Neural cell (in vitro differentiated cells): ENCODE measurements at regions not wholly inside any gene's neighbourhood (a gene's known extent, or its start where the extent isn't known, plus 50 kb on each side); places are given as distances from the start of the nearest gene placed in this dataset.

Source experiments
- H2AFZ ChIP-seq: fragments of 200-600, 300-800 bp; sonication (generic), shearing (Covaris generic); 2 replicates; pipeline ENCODE4 v1.6.0; 2014; ENCODE audit warnings: low read depth, mild to moderate bottlenecking, antibody characterized with exemption, low read length, moderate library complexity
- H3F3A ChIP-seq: fragments of 200-600 bp; shearing (Covaris generic); 2 replicates; pipeline ENCODE4 v1.6.1; 2016; ENCODE audit warnings: mild to moderate bottlenecking, moderate library complexity, mixed read lengths, antibody characterized with exemption, low read length; ENCODE audit not compliant: insufficient read depth, poor library complexity, severe bottlenecking
- H3K27ac ChIP-seq: fragments of 200-600, 300-800 bp; sonication (generic), shearing (Covaris generic); 2 replicates; pipeline ENCODE4 v1.5.1; 2014; ENCODE audit warnings: mild to moderate bottlenecking, low read length, moderate library complexity
- H3K27me3 ChIP-seq: fragments of 300-800, 200-600 bp; sonication (generic), shearing (Covaris generic); 2 replicates; pipeline ENCODE4 v1.6.0; 2014; ENCODE audit warnings: mild to moderate bottlenecking, low read depth, low read length, moderate library complexity; ENCODE audit not compliant: insufficient read depth
- H3K36me3 ChIP-seq: fragments of 300-800, 200-600 bp; sonication (generic), shearing (Covaris generic); 2 replicates; pipeline ENCODE4 v1.5.1; 2014; ENCODE audit warnings: mild to moderate bottlenecking, antibody characterized with exemption, low read length, moderate library complexity; ENCODE audit not compliant: insufficient read depth
- H3K4me2 ChIP-seq: fragments of 300-800, 200-600 bp; sonication (generic), shearing (Covaris generic); 2 replicates; pipeline ENCODE4 v1.6.0; 2014; ENCODE audit warnings: mild to moderate bottlenecking, low read length
- H3K4me3 ChIP-seq: fragments of 300-800, 200-600 bp; sonication (generic), shearing (Covaris generic); 2 replicates; pipeline ENCODE4 v1.5.1; 2014; ENCODE audit warnings: mild to moderate bottlenecking, low read length, moderate library complexity
- H3K79me2 ChIP-seq: fragments of 200-600 bp; shearing (Covaris generic); replicated peaks from 2 replicates; pipeline ENCODE4 v1.6.0; 2014; ENCODE audit warnings: mild to moderate bottlenecking, low read length, moderate library complexity; ENCODE audit not compliant: insufficient read depth
- H3K9ac ChIP-seq: fragments of 300-800, 200-600 bp; sonication (generic), shearing (Covaris generic); 2 replicates; pipeline ENCODE4 v1.6.1; 2016; ENCODE audit warnings: mild to moderate bottlenecking, low read length, mixed read lengths
- H3K9me2 ChIP-seq: fragments of 200-600 bp; shearing (Covaris generic); 2 replicates; pipeline ENCODE4 v1.6.1; 2016; ENCODE audit warnings: mild to moderate bottlenecking, low read length, mixed read lengths; ENCODE audit not compliant: insufficient read depth
- H3K9me3 ChIP-seq: fragments of 200-600, 300-800 bp; sonication (generic), shearing (Covaris generic); 2 replicates; pipeline ENCODE4 v1.6.1; 2016; ENCODE audit warnings: mild to moderate bottlenecking, mixed run types, low read length, moderate library complexity, mixed read lengths
- H4K20me1 ChIP-seq: fragments of 200-600 bp; shearing (Covaris generic); 2 replicates; pipeline ENCODE4 v1.6.1; 2016; ENCODE audit warnings: mild to moderate bottlenecking, mixed run types; ENCODE audit not compliant: insufficient read depth
- EP300 ChIP-seq: fragments of 450-650 bp; conservative IDR thresholded peaks from 2 replicates; pipeline ENCODE4 v1.6.1; 2014; ENCODE audit warnings: antibody characterized with exemption, mild to moderate bottlenecking, moderate library complexity; ENCODE audit not compliant: poor library complexity, severe bottlenecking
- EZH2 ChIP-seq: fragments of 200-600, 300-800 bp; shearing (Covaris generic), sonication (generic); IDR thresholded peaks from 2 replicates; pipeline ENCODE4 v1.6.1; 2014; ENCODE audit warnings: antibody characterized with exemption, low read length, borderline replicate concordance, mild to moderate bottlenecking; ENCODE audit not compliant: insufficient read depth, poor library complexity, severe bottlenecking
- MXI1 ChIP-seq: fragments of 450-650 bp; conservative IDR thresholded peaks from 2 replicates; pipeline ENCODE4 v1.6.1; 2014; ENCODE audit warnings: antibody characterized with exemption, mild to moderate bottlenecking; ENCODE audit not compliant: poor library complexity, severe bottlenecking
- POLR2AphosphoS5 ChIP-seq: IDR thresholded peaks from 2 replicates; pipeline ENCODE4 v1.6.1; 2012
- RAD21 ChIP-seq: fragments of 450-650 bp; conservative IDR thresholded peaks from 2 replicates; pipeline ENCODE4 v1.6.1; 2014; ENCODE audit warnings: antibody characterized with exemption, mild to moderate bottlenecking, moderate library complexity
- SMC3 ChIP-seq: fragments of 450-650 bp; conservative IDR thresholded peaks from 2 replicates; pipeline ENCODE4 v1.6.1; 2014; ENCODE audit warnings: antibody characterized with exemption, mild to moderate bottlenecking, moderate library complexity; ENCODE audit not compliant: poor library complexity
- TAF1 ChIP-seq: IDR thresholded peaks from 2 replicates; pipeline ENCODE4 v1.6.1; 2012; ENCODE audit warnings: low read depth
- TF ChIP-seq, protein P1 (sequence below): IDR thresholded peaks from 2 replicates; pipeline ENCODE4 v1.6.1; 2012; ENCODE audit warnings: borderline replicate concordance
- TF ChIP-seq, protein P2 (sequence below): fragments of 450-650 bp; IDR thresholded peaks from 2 replicates; pipeline ENCODE4 v1.5.1; 2014; ENCODE audit warnings: antibody characterized with exemption, mild to moderate bottlenecking, moderate library complexity; ENCODE audit not compliant: poor library complexity, severe bottlenecking

DNA sequence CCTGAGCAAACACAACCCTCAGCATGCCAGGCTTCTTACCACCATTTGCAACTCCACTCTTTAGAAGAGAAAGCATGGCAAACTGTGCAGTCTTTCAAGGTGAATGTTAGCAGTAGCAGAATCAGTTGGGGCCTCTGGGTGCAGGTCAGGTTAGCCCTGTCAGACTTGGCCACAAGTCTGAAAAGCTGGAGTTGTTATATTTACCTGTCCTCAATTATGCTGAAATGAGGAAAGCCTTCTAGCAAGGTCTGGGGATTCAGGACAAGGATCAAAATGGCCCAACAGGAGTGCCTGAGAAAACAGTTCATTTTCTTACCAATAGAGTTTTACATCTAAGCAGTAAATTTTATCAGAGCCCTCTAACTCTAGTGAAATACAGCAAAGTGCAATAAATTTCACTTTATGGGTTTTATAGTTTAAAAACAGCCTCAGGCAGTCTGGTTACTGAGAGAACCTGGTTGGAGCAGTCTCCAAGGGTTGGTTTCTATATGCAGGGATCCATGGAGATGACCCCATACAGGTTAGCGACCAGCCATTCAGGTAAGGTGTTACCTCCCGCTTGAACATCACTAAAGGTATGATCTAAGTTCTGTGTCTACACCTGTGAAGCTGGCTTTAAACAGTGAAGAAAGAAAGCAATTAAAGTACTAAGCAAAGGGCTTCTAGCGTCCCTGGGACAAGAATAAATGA is 212.5 kb upstream of the MPPED2 start:
- H3K9me2 ChIP-seq: no peaks in the 10 kb centered on the region
- no peaks in the 10 kb centered on the region for H3F3A ChIP-seq
- no peak overlapping the region for H3K27ac ChIP-seq
- H3K9me3 ChIP-seq: no peaks in the 10 kb centered on the region
- H4K20me1 ChIP-seq: no peaks in the 10 kb centered on the region
- no peaks in the 10 kb centered on the region for H3K36me3 ChIP-seq
- H3K27me3 ChIP-seq: no peaks in the 10 kb centered on the region
- no peak overlapping the region for H3K4me3 ChIP-seq
- H3K4me2 ChIP-seq: no peak overlapping the region
- H3K9ac ChIP-seq: no peak overlapping the region
- H3K79me2 ChIP-seq: no peaks in the 10 kb centered on the region
- TF ChIP-seq, protein P1, sequence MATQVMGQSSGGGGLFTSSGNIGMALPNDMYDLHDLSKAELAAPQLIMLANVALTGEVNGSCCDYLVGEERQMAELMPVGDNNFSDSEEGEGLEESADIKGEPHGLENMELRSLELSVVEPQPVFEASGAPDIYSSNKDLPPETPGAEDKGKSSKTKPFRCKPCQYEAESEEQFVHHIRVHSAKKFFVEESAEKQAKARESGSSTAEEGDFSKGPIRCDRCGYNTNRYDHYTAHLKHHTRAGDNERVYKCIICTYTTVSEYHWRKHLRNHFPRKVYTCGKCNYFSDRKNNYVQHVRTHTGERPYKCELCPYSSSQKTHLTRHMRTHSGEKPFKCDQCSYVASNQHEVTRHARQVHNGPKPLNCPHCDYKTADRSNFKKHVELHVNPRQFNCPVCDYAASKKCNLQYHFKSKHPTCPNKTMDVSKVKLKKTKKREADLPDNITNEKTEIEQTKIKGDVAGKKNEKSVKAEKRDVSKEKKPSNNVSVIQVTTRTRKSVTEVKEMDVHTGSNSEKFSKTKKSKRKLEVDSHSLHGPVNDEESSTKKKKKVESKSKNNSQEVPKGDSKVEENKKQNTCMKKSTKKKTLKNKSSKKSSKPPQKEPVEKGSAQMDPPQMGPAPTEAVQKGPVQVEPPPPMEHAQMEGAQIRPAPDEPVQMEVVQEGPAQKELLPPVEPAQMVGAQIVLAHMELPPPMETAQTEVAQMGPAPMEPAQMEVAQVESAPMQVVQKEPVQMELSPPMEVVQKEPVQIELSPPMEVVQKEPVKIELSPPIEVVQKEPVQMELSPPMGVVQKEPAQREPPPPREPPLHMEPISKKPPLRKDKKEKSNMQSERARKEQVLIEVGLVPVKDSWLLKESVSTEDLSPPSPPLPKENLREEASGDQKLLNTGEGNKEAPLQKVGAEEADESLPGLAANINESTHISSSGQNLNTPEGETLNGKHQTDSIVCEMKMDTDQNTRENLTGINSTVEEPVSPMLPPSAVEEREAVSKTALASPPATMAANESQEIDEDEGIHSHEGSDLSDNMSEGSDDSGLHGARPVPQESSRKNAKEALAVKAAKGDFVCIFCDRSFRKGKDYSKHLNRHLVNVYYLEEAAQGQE: no peak
- no peak for TF ChIP-seq POLR2AphosphoS5
- no peak for TF ChIP-seq EZH2
- TF ChIP-seq SMC3: no peak
- TF ChIP-seq RAD21: no peak
- no peak for TF ChIP-seq EP300
- TF ChIP-seq TAF1: no peak
- no peak for TF ChIP-seq MXI1
- TF ChIP-seq, protein P2, sequence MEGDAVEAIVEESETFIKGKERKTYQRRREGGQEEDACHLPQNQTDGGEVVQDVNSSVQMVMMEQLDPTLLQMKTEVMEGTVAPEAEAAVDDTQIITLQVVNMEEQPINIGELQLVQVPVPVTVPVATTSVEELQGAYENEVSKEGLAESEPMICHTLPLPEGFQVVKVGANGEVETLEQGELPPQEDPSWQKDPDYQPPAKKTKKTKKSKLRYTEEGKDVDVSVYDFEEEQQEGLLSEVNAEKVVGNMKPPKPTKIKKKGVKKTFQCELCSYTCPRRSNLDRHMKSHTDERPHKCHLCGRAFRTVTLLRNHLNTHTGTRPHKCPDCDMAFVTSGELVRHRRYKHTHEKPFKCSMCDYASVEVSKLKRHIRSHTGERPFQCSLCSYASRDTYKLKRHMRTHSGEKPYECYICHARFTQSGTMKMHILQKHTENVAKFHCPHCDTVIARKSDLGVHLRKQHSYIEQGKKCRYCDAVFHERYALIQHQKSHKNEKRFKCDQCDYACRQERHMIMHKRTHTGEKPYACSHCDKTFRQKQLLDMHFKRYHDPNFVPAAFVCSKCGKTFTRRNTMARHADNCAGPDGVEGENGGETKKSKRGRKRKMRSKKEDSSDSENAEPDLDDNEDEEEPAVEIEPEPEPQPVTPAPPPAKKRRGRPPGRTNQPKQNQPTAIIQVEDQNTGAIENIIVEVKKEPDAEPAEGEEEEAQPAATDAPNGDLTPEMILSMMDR: no peak
- H2AFZ ChIP-seq: no peak overlapping the region

DNA sequence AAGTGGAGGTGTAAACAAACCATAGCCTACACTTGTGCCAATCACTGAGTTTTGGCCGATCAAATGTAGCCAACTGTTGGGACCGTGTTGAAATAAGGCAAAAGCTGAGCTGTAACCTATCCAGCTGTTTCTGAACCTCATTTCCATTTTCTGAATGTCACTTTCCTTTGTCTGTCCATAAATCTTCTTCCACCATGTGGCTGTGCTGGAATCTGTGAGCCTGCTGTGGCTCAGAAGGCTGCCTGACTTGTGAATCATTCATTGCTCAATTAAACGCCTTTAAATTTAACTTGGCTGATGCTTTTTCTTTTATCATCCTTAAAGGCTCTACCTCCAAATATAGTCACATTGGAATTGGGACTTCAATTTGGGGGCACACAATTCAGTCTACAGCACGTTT is 203.1 kb upstream of the MPPED2 start:
- TF ChIP-seq RAD21: no peak
- no peak for TF ChIP-seq MXI1
- no peak for TF ChIP-seq POLR2AphosphoS5
- TF ChIP-seq EZH2: no peak
- TF ChIP-seq SMC3: no peak
- TF ChIP-seq, protein P1: no peak
- TF ChIP-seq TAF1: no peak
- TF ChIP-seq EP300: no peak
- TF ChIP-seq, protein P2: no peak
- Histone ChIP-seq H3K9me3 (no peaks in the 10 kb centered on the region), H3K79me2 (no peaks in the 10 kb centered on the region), H3K9ac (no peak overlapping the region), H3K36me3 (no peaks in the 10 kb centered on the region), H4K20me1 (no peaks in the 10 kb centered on the region), H3K4me2 (no peak overlapping the region), H3K27me3 (no peaks in the 10 kb centered on the region), H3K27ac (no peak overlapping the region), H2AFZ (no peak overlapping the region), H3F3A (no peaks in the 10 kb centered on the region), H3K4me3 (no peak overlapping the region), H3K9me2 (no peaks in the 10 kb centered on the region)
